PC-9 (cell line): ENCODE measurements at regions not wholly inside any gene's neighbourhood (a gene's known extent, or its start where the extent isn't known, plus 50 kb on each side); places are given as distances from the start of the nearest gene placed in this dataset.

Experiments used
- BruUV-seq: library from RNA; stranded (reverse); fragments of 400-500 nt; replicated peaks from 2 replicates; lab custom pipeline; 2021; lab: Mats Ljungman, UMichigan
- CTCF ChIA-PET: fragments of 300-600 bp; sonication (Branson Sonifier 250); formaldehyde crosslinking; loops from one replicate; lab custom pipeline; 2022; ENCODE audit warnings: antibody characterized with exemption; lab: Charles Lee
- POLR2A ChIA-PET: fragments of 300-600 bp; sonication (Branson Sonifier 250); formaldehyde crosslinking; loops from one replicate; lab custom pipeline; 2022; ENCODE audit warnings: antibody characterized with exemption; ENCODE audit not compliant: unreplicated experiment; lab: Charles Lee
- DNase-seq, 2 experiments: peaks; one replicate each; pipeline versions ENCODE4 v3.0.0 to v3.0.0-alpha.2; 2015 to 2022; ENCODE audit warnings: mixed read lengths in 1 of 2
- H2AFZ ChIP-seq: fragments of 200-600 bp; sonication (generic); 2 replicates; pipeline ENCODE4 v1.8.1; 2017; ENCODE audit warnings: antibody characterized with exemption
- H3F3A ChIP-seq: fragments of 200-600 bp; sonication (generic); 2 replicates; pipeline ENCODE4 v1.8.1; 2017; ENCODE audit warnings: antibody characterized with exemption, mild to moderate bottlenecking, low read depth; ENCODE audit not compliant: insufficient read depth
- H3K27ac ChIP-seq: fragments of 200-600 bp; sonication (generic); 2 replicates; pipeline ENCODE4 v1.6.1; 2016; ENCODE audit warnings: mixed run types
- H3K27me3 ChIP-seq: fragments of 200-600 bp; sonication (generic); 2 replicates; pipeline ENCODE4 v1.6.1; 2016; ENCODE audit warnings: low read depth, mixed run types; ENCODE audit not compliant: insufficient read depth
- H3K36me3 ChIP-seq: fragments of 200-600 bp; sonication (generic); 2 replicates; pipeline ENCODE4 v1.6.1; 2016; ENCODE audit warnings: low read depth, mixed run types
- H3K4me1 ChIP-seq: fragments of 200-600 bp; sonication (generic); replicated peaks from 2 replicates; pipeline ENCODE4 v1.6.1; 2016; ENCODE audit warnings: mixed run types; ENCODE audit not compliant: insufficient read depth
- H3K4me2 ChIP-seq: fragments of 200-600 bp; sonication (generic); 2 replicates; pipeline ENCODE4 v1.6.1; 2017; ENCODE audit warnings: mixed run types
- H3K4me3 ChIP-seq: fragments of 200-600 bp; sonication (generic); 2 replicates; pipeline ENCODE4 v1.6.1; 2016; ENCODE audit warnings: mixed run types
- H3K79me2 ChIP-seq: fragments of 200-600 bp; sonication (generic); 2 replicates; pipeline ENCODE4 v1.6.1; 2017; ENCODE audit warnings: low read depth, mixed run types
- H3K9me2 ChIP-seq: fragments of 200-600 bp; sonication (generic); 2 replicates; pipeline ENCODE4 v1.8.1; 2017; ENCODE audit warnings: mild to moderate bottlenecking; ENCODE audit not compliant: insufficient read depth
- H3K9me3 ChIP-seq: fragments of 200-600 bp; sonication (generic); 2 replicates; pipeline ENCODE4 v1.8.1; 2016; ENCODE audit warnings: low read depth; ENCODE audit not compliant: insufficient read depth
- H4K20me1 ChIP-seq: fragments of 200-600 bp; sonication (generic); 2 replicates; pipeline ENCODE4 v1.8.1; 2017; ENCODE audit not compliant: insufficient read depth
- EZH2 ChIP-seq: fragments of 200-600 bp; sonication (generic); IDR thresholded peaks from 2 replicates; pipeline ENCODE4 v1.8.0; 2017; ENCODE audit warnings: antibody characterized with exemption, low read depth
- intact Hi-C: fragments of 100-400 bp; cut with micrococcal nuclease; formaldehyde crosslinking; loops from one replicate; pipeline ENCODE4 v1.10.0; 2022; ENCODE audit not compliant: unreplicated experiment
- TF ChIP-seq, protein P1 (sequence below): fragments of 200-600 bp; sonication (generic); conservative IDR thresholded peaks from 2 replicates; pipeline ENCODE4 v1.6.1; 2017; ENCODE audit warnings: mixed run types, antibody characterized with exemption, mild to moderate bottlenecking, moderate library complexity

DNA sequence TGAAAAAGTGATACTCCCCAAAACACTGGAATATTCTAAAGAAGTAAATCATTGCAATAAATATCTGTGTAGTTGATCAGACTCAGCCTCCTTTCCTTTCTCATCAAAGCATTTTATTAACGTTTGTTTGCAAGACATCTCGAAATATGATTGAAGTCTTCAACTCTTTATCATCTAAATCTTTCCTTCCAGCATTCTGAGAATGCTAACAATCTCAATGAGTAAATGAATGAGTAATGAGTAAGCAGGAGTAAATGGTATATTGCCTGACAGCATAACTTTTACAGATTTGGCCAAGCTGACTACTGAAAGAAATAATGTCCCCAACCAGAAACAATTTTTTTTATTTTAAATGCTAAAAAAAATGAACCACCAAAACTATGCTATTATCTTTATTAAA is 157.1 kb downstream of the SLCO4C1 start:
- TF ChIP-seq, protein P1, sequence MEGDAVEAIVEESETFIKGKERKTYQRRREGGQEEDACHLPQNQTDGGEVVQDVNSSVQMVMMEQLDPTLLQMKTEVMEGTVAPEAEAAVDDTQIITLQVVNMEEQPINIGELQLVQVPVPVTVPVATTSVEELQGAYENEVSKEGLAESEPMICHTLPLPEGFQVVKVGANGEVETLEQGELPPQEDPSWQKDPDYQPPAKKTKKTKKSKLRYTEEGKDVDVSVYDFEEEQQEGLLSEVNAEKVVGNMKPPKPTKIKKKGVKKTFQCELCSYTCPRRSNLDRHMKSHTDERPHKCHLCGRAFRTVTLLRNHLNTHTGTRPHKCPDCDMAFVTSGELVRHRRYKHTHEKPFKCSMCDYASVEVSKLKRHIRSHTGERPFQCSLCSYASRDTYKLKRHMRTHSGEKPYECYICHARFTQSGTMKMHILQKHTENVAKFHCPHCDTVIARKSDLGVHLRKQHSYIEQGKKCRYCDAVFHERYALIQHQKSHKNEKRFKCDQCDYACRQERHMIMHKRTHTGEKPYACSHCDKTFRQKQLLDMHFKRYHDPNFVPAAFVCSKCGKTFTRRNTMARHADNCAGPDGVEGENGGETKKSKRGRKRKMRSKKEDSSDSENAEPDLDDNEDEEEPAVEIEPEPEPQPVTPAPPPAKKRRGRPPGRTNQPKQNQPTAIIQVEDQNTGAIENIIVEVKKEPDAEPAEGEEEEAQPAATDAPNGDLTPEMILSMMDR, result no peak
- TF ChIP-seq EZH2, result no peak
- Histone ChIP-seq H3F3A (no peaks in the 10 kb centered on the region), H3K36me3 (no peaks in the 10 kb centered on the region), H3K79me2 (no peaks in the 10 kb centered on the region), H3K27ac (no peak overlapping the region), H3K4me2 (no peak overlapping the region), H3K4me1 (no peaks in the 10 kb centered on the region), H3K27me3 (no peaks in the 10 kb centered on the region), H2AFZ (no peak overlapping the region), H3K9me2 (no peaks in the 10 kb centered on the region), H3K4me3 (no peak overlapping the region), H4K20me1 (no peaks in the 10 kb centered on the region), H3K9me3 (no peaks in the 10 kb centered on the region)
- no peak for DNase-seq
- ChIA-PET POLR2A (no interaction called here), CTCF (no interaction called here)
- no TSS peak for BruUV-seq
- intact Hi-C loops, result no loop called here

DNA sequence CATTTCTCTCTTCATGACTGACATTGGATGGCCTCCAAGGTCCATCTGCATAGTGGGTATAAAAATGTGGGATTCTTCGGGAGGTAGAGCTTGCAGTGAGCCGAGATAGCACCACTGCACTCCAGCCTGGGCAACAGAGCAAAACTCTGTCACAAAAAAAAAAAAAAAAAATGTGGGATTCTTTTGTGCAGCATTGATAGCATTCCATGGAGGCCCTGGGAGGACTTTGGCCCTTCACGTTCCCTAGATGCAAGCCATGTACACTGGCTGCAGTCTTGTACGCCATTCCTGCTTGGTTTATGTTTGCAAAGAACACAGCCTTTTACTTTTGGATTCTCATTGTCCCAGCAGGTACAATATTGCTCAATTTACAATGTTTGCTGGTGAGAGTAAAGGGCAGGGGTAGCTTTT is 157.8 kb downstream of the SLCO4C1 start:
- H3K9me3 ChIP-seq, result no peaks in the 10 kb centered on the region
- TF ChIP-seq EZH2, result no peak
- TF ChIP-seq, protein P1, result no peak
- no peak overlapping the region for H3K4me2 ChIP-seq
- intact Hi-C loops, result no loop called here
- H2AFZ ChIP-seq, result no peak overlapping the region
- DNase-seq, result no peak
- no peaks in the 10 kb centered on the region for H4K20me1 ChIP-seq
- CTCF ChIA-PET, result no interaction called here
- H3K9me2 ChIP-seq, result no peaks in the 10 kb centered on the region
- no peaks in the 10 kb centered on the region for H3K36me3 ChIP-seq
- H3K79me2 ChIP-seq, result no peaks in the 10 kb centered on the region
- BruUV-seq, result no TSS peak
- no peaks in the 10 kb centered on the region for H3K4me1 ChIP-seq
- no peaks in the 10 kb centered on the region for H3K27me3 ChIP-seq
- no peak overlapping the region for H3K4me3 ChIP-seq
- no peak overlapping the region for H3K27ac ChIP-seq
- POLR2A ChIA-PET, result no interaction called here
- H3F3A ChIP-seq, result no peaks in the 10 kb centered on the region

DNA sequence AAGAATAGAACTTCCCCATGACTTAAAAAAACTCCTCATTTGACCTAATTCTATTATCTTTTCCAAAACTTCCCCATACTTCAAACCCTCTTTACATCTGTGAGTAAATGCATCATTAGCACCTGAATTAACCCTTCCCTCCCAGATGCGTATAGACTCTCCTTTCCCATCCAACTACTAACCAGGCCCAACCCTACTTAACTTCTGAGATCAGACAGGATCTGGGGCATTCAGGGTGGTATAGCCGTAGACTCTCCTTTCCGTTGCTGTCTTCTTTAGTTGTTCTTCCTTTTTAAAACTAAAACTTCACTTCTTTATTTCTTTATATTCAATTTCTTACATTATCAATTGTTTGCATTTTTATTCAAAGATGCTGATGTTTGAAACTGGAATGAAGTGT is 165.2 kb downstream of the SLCO4C1 start:
- H3K36me3 ChIP-seq, result no peaks in the 10 kb centered on the region
- H3K4me3 ChIP-seq, result no peak overlapping the region
- H3K79me2 ChIP-seq, result no peaks in the 10 kb centered on the region
- no TSS peak for BruUV-seq
- no peak for DNase-seq
- no peaks in the 10 kb centered on the region for H3F3A ChIP-seq
- no peaks in the 10 kb centered on the region for H4K20me1 ChIP-seq
- ChIA-PET CTCF (no interaction called here), POLR2A (no interaction called here)
- no peaks in the 10 kb centered on the region for H3K9me3 ChIP-seq
- no peaks in the 10 kb centered on the region for H3K27me3 ChIP-seq
- no peak overlapping the region for H3K4me2 ChIP-seq
- H3K27ac ChIP-seq, result no peak overlapping the region
- TF ChIP-seq EZH2, result no peak
- TF ChIP-seq, protein P1, result no peak
- H3K9me2 ChIP-seq, result 0 out of 2 replicates have a peak, but pooled peaks cover 5% of the 10 kb centered on the region
- intact Hi-C loops, result no loop called here
- H2AFZ ChIP-seq, result no peak overlapping the region
- H3K4me1 ChIP-seq, result no peaks in the 10 kb centered on the region
